Activated CD4-positive, alpha-beta memory T cell treated with anti-CD3 and anti-CD28 coated beads for 36 hours (primary cell): ENCODE measurements at regions not wholly inside any gene's neighbourhood (a gene's known extent, or its start where the extent isn't known, plus 50 kb on each side); places are given as distances from the start of the nearest gene placed in this dataset.

Experiments used
- CTCF ChIA-PET: fragments of 350-600 bp; sonication (Branson Sonifier 250); formaldehyde crosslinking; loops from one replicate; lab custom pipeline; 2021; ENCODE audit warnings: antibody characterized with exemption, inconsistent platforms; lab: Charles Lee
- POLR2A ChIA-PET: fragments of 350-600 bp; sonication (Branson Sonifier 250); formaldehyde crosslinking; loops from one replicate; lab custom pipeline; 2021; ENCODE audit warnings: antibody characterized with exemption; lab: Charles Lee
- DNase-seq: peaks from one replicate; pipeline ENCODE4 v3.0.0-alpha.2; 2020
- H3K27ac Mint-ChIP-seq: one replicate; pipeline ENCODE4 v1.8.0; 2021; ENCODE audit warnings: mixed read lengths
- H3K27me3 Mint-ChIP-seq: one replicate; pipeline ENCODE4 v1.8.0; 2021; ENCODE audit warnings: mixed read lengths
- H3K36me3 Mint-ChIP-seq: one replicate; pipeline ENCODE4 v1.8.0; 2021; ENCODE audit warnings: mixed read lengths
- H3K4me1 Mint-ChIP-seq: one replicate; pipeline ENCODE4 v1.8.0; 2021; ENCODE audit warnings: low read depth, mixed read lengths
- H3K4me3 Mint-ChIP-seq: one replicate; pipeline ENCODE4 v1.8.0; 2021; ENCODE audit warnings: mild to moderate bottlenecking, mixed read lengths
- H3K9me3 Mint-ChIP-seq: one replicate; pipeline ENCODE4 v1.8.0; 2021; ENCODE audit warnings: mixed read lengths
- intact Hi-C: fragments of 100-400 bp; cut with micrococcal nuclease; formaldehyde crosslinking; loops from one replicate; pipeline ENCODE4 v1.15.1; 2023

GRCh38 chr12:65682112-65682511, 142.2 kb upstream of the HMGA2 start:
- Mint-ChIP-seq H3K4me1 (no peaks in the 10 kb centered on the region), H3K9me3 (peaks cover 5% of the 10 kb centered on the region), H3K36me3 (no peaks in the 10 kb centered on the region), H3K4me3 (no peak overlapping the region), H3K27me3 (peaks cover 5% of the 10 kb centered on the region), H3K27ac (no peak overlapping the region)
- intact Hi-C loops: loop anchor here (10.0 kb wide), 1 partner anchor 77 kb away; no protein-coding TSS in a partner anchor
- POLR2A ChIA-PET: no interaction called here
- CTCF ChIA-PET: no interaction called here
- no peak for DNase-seq

DNA sequence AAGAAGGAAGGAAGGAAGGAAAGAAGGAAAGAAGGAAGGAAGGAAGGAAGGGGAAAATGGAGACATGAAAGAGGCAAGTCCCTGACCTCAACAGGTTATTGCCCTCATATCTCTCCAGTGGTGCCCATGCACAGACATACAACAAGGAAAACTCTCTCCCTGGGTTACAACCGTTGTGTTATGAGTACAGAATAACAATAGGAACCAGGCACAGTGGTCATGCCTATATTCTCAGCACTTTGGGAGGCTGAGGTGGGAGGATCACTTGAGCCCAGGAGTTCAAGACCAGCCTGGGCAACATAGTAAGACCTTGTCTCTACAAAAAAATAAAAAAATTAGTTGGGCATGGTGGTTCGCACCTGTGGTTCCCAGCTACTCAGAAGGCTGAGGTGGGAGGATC, 139.4 kb upstream of the HMGA2 start:
- no peak for DNase-seq
- Mint-ChIP-seq H3K27ac (no peak overlapping the region), H3K9me3 (no peaks in the 10 kb centered on the region), H3K36me3 (no peaks in the 10 kb centered on the region), H3K27me3 (peaks cover 3% of the 10 kb centered on the region), H3K4me1 (no peaks in the 10 kb centered on the region), H3K4me3 (no peak overlapping the region)
- CTCF ChIA-PET: interaction anchor here (0.8 kb wide), 1 partner anchor 13 kb away, joined by 3 read pairs; no protein-coding TSS in a partner anchor
- POLR2A ChIA-PET: no interaction called here
- intact Hi-C loops: loop anchor here (2.0 to 10.0 kb wide), 2 partner anchors 80 to 128 kb away; no protein-coding TSS in a partner anchor

- Mint-ChIP-seq H3K4me3 (no peak overlapping the region), H3K36me3 (no peaks in the 10 kb centered on the region), H3K27ac (no peak overlapping the region), H3K27me3 (peaks cover 3% of the 10 kb centered on the region), H3K9me3 (no peaks in the 10 kb centered on the region), H3K4me1 (no peaks in the 10 kb centered on the region)
- intact Hi-C loops: loop anchor here (2.0 to 10.0 kb wide), 2 partner anchors 81 to 129 kb away; no protein-coding TSS in a partner anchor
- POLR2A ChIA-PET: no interaction called here
- CTCF ChIA-PET: interaction anchor here (0.8 kb wide), 1 partner anchor 14 kb away, joined by 3 read pairs; no protein-coding TSS in a partner anchor
- DNase-seq: no peak
These were observed 138.8 kb upstream of the HMGA2 start for GRCh38 chr12:65685514-65685913.

- intact Hi-C loops: loop anchor here (10.0 kb wide), 1 partner anchor 85 kb away; no protein-coding TSS in a partner anchor
- ChIA-PET POLR2A (no interaction called here), CTCF (no interaction called here)
- H3K27ac Mint-ChIP-seq: no peak overlapping the region
- no peak for DNase-seq
- no peak overlapping the region for H3K4me3 Mint-ChIP-seq
- H3K36me3 Mint-ChIP-seq: no peaks in the 10 kb centered on the region
- no peaks in the 10 kb centered on the region for H3K9me3 Mint-ChIP-seq
- H3K27me3 Mint-ChIP-seq: no peaks in the 10 kb centered on the region
- H3K4me1 Mint-ChIP-seq: no peaks in the 10 kb centered on the region
These were observed 134.8 kb upstream of the HMGA2 start for GRCh38 chr12:65689508-65689907.

DNA sequence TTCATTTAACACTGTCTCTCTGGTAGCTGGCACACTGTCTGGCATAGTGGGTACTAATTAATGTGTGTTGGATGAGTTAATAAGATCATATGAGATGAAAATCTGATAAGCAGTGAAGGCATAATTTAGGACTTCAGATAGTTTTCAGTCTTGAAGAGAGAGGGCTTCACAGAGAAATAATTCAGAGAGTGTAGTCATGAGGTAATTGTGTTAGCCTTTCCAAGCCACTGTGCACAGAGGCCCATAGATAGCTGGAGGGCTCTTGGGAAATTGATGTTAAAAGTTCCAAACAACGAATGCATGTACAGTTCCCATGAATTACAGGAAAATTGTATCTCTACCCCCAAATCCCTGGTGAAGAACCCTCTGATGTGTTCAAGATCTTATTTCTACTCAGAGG, 133.8 kb upstream of the HMGA2 start:
- intact Hi-C loops: no loop called here
- ChIA-PET CTCF (no interaction called here), POLR2A (no interaction called here)
- Mint-ChIP-seq H3K4me1 (no peaks in the 10 kb centered on the region), H3K36me3 (no peaks in the 10 kb centered on the region), H3K27me3 (no peaks in the 10 kb centered on the region), H3K4me3 (no peak overlapping the region), H3K27ac (no peak overlapping the region), H3K9me3 (no peaks in the 10 kb centered on the region)
- DNase-seq: no peak

DNA sequence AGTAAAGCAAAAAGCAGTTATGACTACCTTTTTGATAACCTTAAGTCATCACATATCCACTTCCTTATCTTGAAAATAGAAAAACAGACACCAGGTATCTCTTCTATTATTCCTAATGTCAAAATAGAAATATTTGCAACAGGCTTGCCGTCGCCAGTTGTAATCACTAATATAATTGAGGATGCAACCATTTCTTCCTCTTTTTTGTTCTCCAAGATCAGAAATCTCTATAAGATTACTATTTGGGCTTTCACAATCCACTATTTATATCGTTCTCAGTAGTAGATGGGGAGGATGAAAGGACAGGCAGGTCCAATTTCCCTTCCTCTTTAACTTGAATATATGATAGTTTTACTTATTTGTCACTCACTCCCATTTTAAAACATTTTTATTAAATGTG, 130.2 kb upstream of the HMGA2 start:
- no peaks in the 10 kb centered on the region for H3K36me3 Mint-ChIP-seq
- no peak for DNase-seq
- ChIA-PET CTCF (no interaction called here), POLR2A (no interaction called here)
- H3K27me3 Mint-ChIP-seq: no peaks in the 10 kb centered on the region
- intact Hi-C loops: no loop called here
- H3K9me3 Mint-ChIP-seq: peaks cover 1% of the 10 kb centered on the region
- H3K27ac Mint-ChIP-seq: no peak overlapping the region
- no peaks in the 10 kb centered on the region for H3K4me1 Mint-ChIP-seq
- H3K4me3 Mint-ChIP-seq: no peak overlapping the region

GRCh38 chr12:65695113-65695865, 129.0 kb upstream of the HMGA2 start:
- ChIA-PET POLR2A (no interaction called here), CTCF (no interaction called here)
- no peaks in the 10 kb centered on the region for H3K4me1 Mint-ChIP-seq
- no peaks in the 10 kb centered on the region for H3K27me3 Mint-ChIP-seq
- no peaks in the 10 kb centered on the region for H3K36me3 Mint-ChIP-seq
- intact Hi-C loops: no loop called here
- H3K9me3 Mint-ChIP-seq: peaks cover 1% of the 10 kb centered on the region
- no peak overlapping the region for H3K4me3 Mint-ChIP-seq
- DNase-seq: no peak
- no peak overlapping the region for H3K27ac Mint-ChIP-seq

DNA sequence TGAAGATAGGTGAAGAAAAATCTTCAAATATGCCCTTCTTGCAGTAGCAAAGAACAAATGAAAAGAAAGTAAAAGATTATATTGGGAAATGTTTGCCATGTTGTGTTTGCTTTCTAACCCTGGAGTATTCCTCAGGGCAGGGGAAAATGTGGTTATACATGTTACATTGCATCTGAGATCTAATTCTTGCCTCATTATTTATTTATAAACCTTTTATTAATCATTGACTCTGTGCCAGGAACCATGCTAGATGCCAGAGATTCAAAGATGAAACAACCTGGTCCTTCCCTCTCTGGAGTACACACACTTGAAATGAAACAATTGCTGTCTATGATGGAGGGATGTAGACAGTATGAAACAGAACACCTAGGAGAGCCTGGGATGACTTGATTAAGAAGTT, 128.1 kb upstream of the HMGA2 start:
- no peak for DNase-seq
- H3K27ac Mint-ChIP-seq: no peak overlapping the region
- H3K4me1 Mint-ChIP-seq: no peaks in the 10 kb centered on the region
- H3K4me3 Mint-ChIP-seq: no peak overlapping the region
- POLR2A ChIA-PET: no interaction called here
- H3K9me3 Mint-ChIP-seq: peaks cover 1% of the 10 kb centered on the region
- H3K36me3 Mint-ChIP-seq: no peaks in the 10 kb centered on the region
- no peaks in the 10 kb centered on the region for H3K27me3 Mint-ChIP-seq
- intact Hi-C loops: no loop called here
- CTCF ChIA-PET: no interaction called here

DNA sequence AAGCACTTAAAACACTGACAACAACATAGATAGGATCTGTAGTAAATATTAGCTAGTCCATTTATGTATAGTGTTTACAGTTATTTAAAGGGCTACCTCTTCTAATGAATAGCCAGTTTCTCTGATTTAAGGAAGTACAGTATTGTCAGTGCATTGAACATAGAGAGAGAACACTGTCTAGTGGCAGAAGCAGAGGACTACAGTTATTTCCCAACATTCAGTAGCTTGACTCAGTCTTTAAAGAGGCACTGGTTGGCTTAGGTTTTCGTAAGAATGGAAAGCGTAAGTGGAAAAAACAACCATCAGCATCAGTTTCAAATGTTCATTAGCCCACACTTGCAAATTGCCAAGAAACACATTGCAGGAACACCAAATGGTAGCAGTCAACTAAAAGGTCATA, 125.0 kb upstream of the HMGA2 start:
- H3K4me3 Mint-ChIP-seq: no peak overlapping the region
- intact Hi-C loops: no loop called here
- H3K4me1 Mint-ChIP-seq: no peaks in the 10 kb centered on the region
- no peaks in the 10 kb centered on the region for H3K36me3 Mint-ChIP-seq
- H3K27me3 Mint-ChIP-seq: peaks cover 2% of the 10 kb centered on the region
- POLR2A ChIA-PET: no interaction called here
- H3K9me3 Mint-ChIP-seq: peaks cover 1% of the 10 kb centered on the region
- H3K27ac Mint-ChIP-seq: no peak overlapping the region
- DNase-seq: no peak
- CTCF ChIA-PET: interaction anchor here (1.1 kb wide), 1 partner anchor 24 kb away, joined by 4 read pairs; no protein-coding TSS in a partner anchor

GRCh38 chr12:65703176-65703575, 121.1 kb upstream of the HMGA2 start:
- Mint-ChIP-seq H3K4me3 (no peak overlapping the region), H3K36me3 (no peaks in the 10 kb centered on the region), H3K27ac (no peak overlapping the region), H3K4me1 (no peaks in the 10 kb centered on the region), H3K9me3 (peaks cover 18% of the 10 kb centered on the region), H3K27me3 (peaks cover 2% of the 10 kb centered on the region)
- CTCF ChIA-PET: no interaction called here
- intact Hi-C loops: no loop called here
- POLR2A ChIA-PET: no interaction called here
- no peak for DNase-seq

- Mint-ChIP-seq H3K4me3 (no peak overlapping the region), H3K36me3 (no peaks in the 10 kb centered on the region), H3K27ac (no peak overlapping the region), H3K9me3 (peaks cover 17% of the 10 kb centered on the region), H3K4me1 (no peaks in the 10 kb centered on the region), H3K27me3 (peaks cover 2% of the 10 kb centered on the region)
- intact Hi-C loops: no loop called here
- POLR2A ChIA-PET: no interaction called here
- DNase-seq: no peak
- CTCF ChIA-PET: no interaction called here
These were observed 118.9 kb upstream of the HMGA2 start for GRCh38 chr12:65705380-65705876.

- POLR2A ChIA-PET: no interaction called here
- no peaks in the 10 kb centered on the region for H3K4me1 Mint-ChIP-seq
- intact Hi-C loops: no loop called here
- H3K36me3 Mint-ChIP-seq: no peaks in the 10 kb centered on the region
- peaks cover 17% of the 10 kb centered on the region for H3K9me3 Mint-ChIP-seq
- H3K4me3 Mint-ChIP-seq: no peak overlapping the region
- CTCF ChIA-PET: no interaction called here
- H3K27me3 Mint-ChIP-seq: peaks cover 4% of the 10 kb centered on the region
- H3K27ac Mint-ChIP-seq: no peak overlapping the region
- DNase-seq: no peak
These were observed 117.2 kb upstream of the HMGA2 start for GRCh38 chr12:65707051-65707450.
